H1 (cell line): ENCODE measurements at regions not wholly inside any gene's neighbourhood (a gene's known extent, or its start where the extent isn't known, plus 50 kb on each side); places are given as distances from the start of the nearest gene placed in this dataset.

Experiments used
- CTCF ChIA-PET: fragments of 300-600 bp; sonication (Branson Sonifier 250); formaldehyde crosslinking; loops from one replicate; lab custom pipeline; 2021; ENCODE audit not compliant: partially characterized antibody; lab: Charles Lee
- POLR2A ChIA-PET: fragments of 300-600 bp; sonication (Branson Sonifier 250); formaldehyde crosslinking; loops from one replicate; lab custom pipeline; 2021; ENCODE audit warnings: inconsistent platforms; ENCODE audit not compliant: partially characterized antibody; lab: Charles Lee
- DNase-seq, 2 experiments: peaks; one replicate each; pipeline versions ENCODE4 v3.0.0 to v3.0.0-alpha.2; 2010 to 2022; ENCODE audit warnings: low spot score in 2 of 2, low read depth in 1 of 2, mixed read lengths in 1 of 2
- FAIRE-seq: peaks from 2 replicates; lab custom pipeline; 2011; peaks lifted over from hg19 to GRCh38; lab: Jason Lieb, UNC
- H2AFZ ChIP-seq: 2 replicates; pipeline ENCODE4 v1.8.1; 2012; ENCODE audit warnings: low read length, inconsistent platforms
- H2AK5ac ChIP-seq: 2 replicates; pipeline ENCODE4 v1.6.1; 2013; ENCODE audit warnings: low read depth, low read length
- H2BK120ac ChIP-seq: replicated peaks from 2 replicates; pipeline ENCODE3; 2013; ENCODE audit warnings: low read depth, low read length, inconsistent platforms
- H2BK12ac ChIP-seq: 2 replicates; pipeline ENCODE4 v1.6.1; 2013; ENCODE audit warnings: low read depth, low read length
- H2BK15ac ChIP-seq: 2 replicates; pipeline ENCODE4 v1.6.1; 2013; ENCODE audit warnings: low read length
- H2BK20ac ChIP-seq: 2 replicates; pipeline ENCODE4 v1.6.1; 2013; ENCODE audit warnings: low read length
- H2BK5ac ChIP-seq: 2 replicates; pipeline ENCODE4 v1.6.1; 2013; ENCODE audit warnings: low read depth, low read length
- H3K14ac ChIP-seq: 2 replicates; pipeline ENCODE4 v1.6.1; 2013; ENCODE audit warnings: inconsistent platforms; ENCODE audit not compliant: insufficient read length
- H3K18ac ChIP-seq: 2 replicates; pipeline ENCODE4 v1.6.1; 2013; ENCODE audit warnings: low read length; ENCODE audit errors: extremely low read depth
- H3K23ac ChIP-seq: 2 replicates; pipeline ENCODE4 v1.6.1; 2013; ENCODE audit warnings: inconsistent platforms; ENCODE audit not compliant: insufficient read length
- H3K23me2 ChIP-seq: 2 replicates; pipeline ENCODE4 v1.6.1; 2013; ENCODE audit warnings: low read depth, low read length
- H3K27ac ChIP-seq: 2 replicates; pipeline ENCODE4 v1.6.1; 2011; ENCODE audit warnings: low read depth, low read length, inconsistent platforms
- H3K27me3 ChIP-seq, 4 experiments: replicated peaks in 1 of 4; 1 replicate in 1 of 4; 2 replicates in 3 of 4; pipeline versions ENCODE4 v1.6.1 to v1.8.1; 2011 to 2013; ENCODE audit warnings: low read length in 3 of 4, mild to moderate bottlenecking in 3 of 4, inconsistent platforms in 2 of 4, mixed read lengths in 2 of 4, moderate library complexity in 1 of 4; ENCODE audit not compliant: control insufficient read depth in 3 of 4, insufficient read depth in 3 of 4; ENCODE audit errors: extremely low read depth in 1 of 4
- H3K36me3 ChIP-seq, 4 experiments: 2 replicates each; pipeline versions ENCODE4 v1.6.1 to v1.8.1; 2011 to 2013; ENCODE audit warnings: mild to moderate bottlenecking in 4 of 4, low read length in 3 of 4, moderate library complexity in 2 of 4, control low read depth in 1 of 4, inconsistent platforms in 1 of 4; ENCODE audit not compliant: insufficient read depth in 4 of 4, control insufficient read depth in 2 of 4
- H3K4ac ChIP-seq: replicated peaks from 2 replicates; pipeline ENCODE3; 2013; ENCODE audit warnings: low read length, low read depth, mixed read lengths, inconsistent platforms; ENCODE audit not compliant: insufficient read length
- H3K4me1 ChIP-seq, 4 experiments: replicated peaks in 1 of 4; 1 replicate in 1 of 4; 2 replicates in 3 of 4; pipeline versions ENCODE4 v1.6.1 to v1.8.1; 2011 to 2013; ENCODE audit warnings: low read length in 3 of 4, inconsistent platforms in 2 of 4, mixed read lengths in 1 of 4; ENCODE audit not compliant: insufficient read depth in 4 of 4, control insufficient read depth in 3 of 4
- H3K4me2 ChIP-seq, 2 experiments: 2 replicates each; pipeline versions ENCODE4 v1.6.1 to v1.8.1; 2011 to 2013; ENCODE audit warnings: low read depth in 2 of 2, low read length in 2 of 2, control low read depth in 1 of 2, inconsistent platforms in 1 of 2, mild to moderate bottlenecking in 1 of 2; ENCODE audit not compliant: insufficient read depth in 1 of 2
- H3K4me3 ChIP-seq, 4 experiments: fragments of 200-600, 300-600 bp in 1 of 4; sonication (generic), shearing (Covaris generic), sonication (Bioruptor Twin) in 1 of 4; 2 replicates each; pipeline versions ENCODE4 v1.5.1 to v1.8.1; 2011 to 2016; ENCODE audit warnings: low read length in 4 of 4, low read depth in 3 of 4, control low read depth in 2 of 4, inconsistent platforms in 2 of 4, mild to moderate bottlenecking in 2 of 4, mixed read lengths in 1 of 4, moderate library complexity in 1 of 4; ENCODE audit not compliant: insufficient read depth in 2 of 4; ENCODE audit errors: extremely low read depth in 1 of 4
- H3K56ac ChIP-seq: replicated peaks from 2 replicates; pipeline ENCODE3; 2013; ENCODE audit warnings: low read depth, mild to moderate bottlenecking, mixed read lengths, low read length, inconsistent platforms; ENCODE audit not compliant: insufficient read length
- H3K79me1 ChIP-seq: 2 replicates; pipeline ENCODE4 v1.6.1; 2013; ENCODE audit warnings: low read depth, low read length, control low read depth
- H3K79me2 ChIP-seq, 2 experiments: 2 replicates each; pipeline versions ENCODE4 v1.6.1 to v1.8.1; 2012 to 2013; ENCODE audit warnings: low read length in 2 of 2, mild to moderate bottlenecking in 2 of 2, inconsistent platforms in 1 of 2; ENCODE audit not compliant: insufficient read depth in 2 of 2, control insufficient read depth in 1 of 2
- H3K9ac ChIP-seq, 4 experiments: replicated peaks in 1 of 4; 1 replicate in 1 of 4; 2 replicates in 3 of 4; pipeline versions ENCODE4 v1.6.1 to v1.8.1; 2011 to 2013; ENCODE audit warnings: low read depth in 3 of 4, low read length in 3 of 4, control low read depth in 2 of 4, mild to moderate bottlenecking in 2 of 4, moderate library complexity in 2 of 4, inconsistent platforms in 1 of 4; ENCODE audit errors: extremely low read depth in 1 of 4
- H3K9me3 ChIP-seq, 2 experiments: 2 replicates each; pipeline versions ENCODE4 v1.6.1 to v1.8.1; 2012 to 2013; ENCODE audit warnings: mild to moderate bottlenecking in 2 of 2, moderate library complexity in 2 of 2, control low read depth in 1 of 2, inconsistent platforms in 1 of 2, low read depth in 1 of 2, low read length in 1 of 2, mixed read lengths in 1 of 2; ENCODE audit not compliant: insufficient read depth in 2 of 2
- H4K20me1 ChIP-seq, 2 experiments: replicated peaks in 1 of 2; 2 replicates each; pipeline versions ENCODE3 to v1.8.1; 2011 to 2013; ENCODE audit warnings: inconsistent platforms in 2 of 2, low read length in 2 of 2, mild to moderate bottlenecking in 1 of 2; ENCODE audit not compliant: insufficient read depth in 2 of 2, control insufficient read depth in 1 of 2
- H4K5ac ChIP-seq: 2 replicates; pipeline ENCODE4 v1.6.1; 2013; ENCODE audit warnings: low read length, low read depth, mixed read lengths, inconsistent platforms; ENCODE audit not compliant: insufficient read length
- H4K8ac ChIP-seq: 2 replicates; pipeline ENCODE4 v1.8.0; 2013; ENCODE audit warnings: mild to moderate bottlenecking, moderate library complexity, low read length, inconsistent platforms; ENCODE audit not compliant: insufficient read depth; ENCODE audit errors: extremely low read depth
- H4K91ac ChIP-seq: replicated peaks from 2 replicates; pipeline ENCODE3; 2013; ENCODE audit warnings: low read length, mixed read lengths, inconsistent platforms; ENCODE audit not compliant: insufficient read length
- BRCA1 ChIP-seq: IDR thresholded peaks from 2 replicates; pipeline ENCODE4 v1.6.1; 2012; ENCODE audit warnings: low read depth, low read length, improper control_type of control experiment
- CTBP2 ChIP-seq: IDR thresholded peaks from 2 replicates; pipeline ENCODE4 v1.7.0; 2011; ENCODE audit warnings: borderline replicate concordance, mild to moderate bottlenecking, moderate library complexity, mixed read lengths, low read length; ENCODE audit not compliant: insufficient read depth, insufficient read length
- HDAC2 ChIP-seq, 2 experiments: fragments of 300-600 bp in 1 of 2; sonication (generic) in 1 of 2; IDR thresholded peaks; 2 replicates each; pipeline ENCODE4 v1.6.1; 2011 to 2012; ENCODE audit warnings: low read depth in 2 of 2, low read length in 2 of 2, mild to moderate bottlenecking in 2 of 2, moderate library complexity in 2 of 2, borderline replicate concordance in 1 of 2, inconsistent platforms in 1 of 2
- JUN ChIP-seq: IDR thresholded peaks from 2 replicates; pipeline ENCODE4 v1.6.1; 2011; ENCODE audit warnings: low read depth, mild to moderate bottlenecking, improper control_type of control experiment, low read length
- RXRA ChIP-seq: IDR thresholded peaks from 2 replicates; pipeline ENCODE4 v1.6.1; 2011; ENCODE audit warnings: low read depth, mild to moderate bottlenecking, low read length, moderate library complexity; ENCODE audit not compliant: insufficient read depth
- SIX5 ChIP-seq: IDR thresholded peaks from 2 replicates; pipeline ENCODE4 v1.6.1; 2011; ENCODE audit warnings: mild to moderate bottlenecking, low read depth, low read length
- SRF ChIP-seq: IDR thresholded peaks from 2 replicates; pipeline ENCODE4 v1.6.1; 2011; ENCODE audit warnings: mild to moderate bottlenecking, low read depth, low read length, moderate library complexity
- ZNF274 ChIP-seq: IDR thresholded peaks from 2 replicates; pipeline ENCODE4 v1.7.0; 2012; ENCODE audit warnings: low read length, borderline replicate concordance; ENCODE audit errors: extremely low read depth
- WGBS, 2 experiments: shearing (Covaris generic) in 1 of 2; methylation state at CpG; one replicate each; pipeline versions ENCODE4 v1.1.6 to v1.1.7; 2013 to 2015; ENCODE audit warnings: low lambda C conversion rate in 2 of 2, mixed read lengths in 2 of 2, inconsistent platforms in 1 of 2, low coverage in 1 of 2, missing lambda C conversion rate in 1 of 2; ENCODE audit not compliant: insufficient replicate concordance in 2 of 2, insufficient coverage in 1 of 2, insufficient read length in 1 of 2; ENCODE audit errors: extremely low coverage in 1 of 2, missing lambda C conversion rate in 1 of 2; 5-methylcytosine and 5-hydroxymethylcytosine counted together
- TF ChIP-seq, protein P1 (sequence below): IDR thresholded peaks from 2 replicates; pipeline ENCODE4 v1.6.1; 2012; ENCODE audit warnings: inconsistent platforms
- TF ChIP-seq, protein P2 (sequence below): IDR thresholded peaks from 2 replicates; pipeline ENCODE4 v1.6.1; 2011; ENCODE audit warnings: low read depth, mild to moderate bottlenecking, low read length; ENCODE audit not compliant: insufficient read depth

DNA sequence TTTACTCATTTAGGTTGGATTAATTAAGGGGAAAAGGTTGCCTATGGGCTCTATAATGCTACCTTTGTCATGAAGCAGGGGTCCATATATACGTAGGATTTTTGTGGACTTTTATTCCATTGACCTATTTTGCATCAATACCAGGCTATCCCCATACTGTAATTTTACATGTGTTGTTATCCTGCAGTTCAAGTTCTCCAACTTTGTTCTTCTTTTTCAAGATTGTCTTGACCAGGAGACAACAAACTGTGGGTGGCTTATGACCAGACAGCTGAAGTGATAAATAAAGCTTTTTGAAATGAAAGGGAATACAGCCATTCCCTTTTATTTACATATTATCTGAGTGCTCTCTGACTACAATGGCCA, 345.7 kb downstream of the BARHL2 start:
- no peak overlapping the region for H4K8ac ChIP-seq
- no peaks in the 10 kb centered on the region for H3K79me1 ChIP-seq
- no peak overlapping the region for H2BK120ac ChIP-seq
- WGBS, 2 experiments = 85% methylated on average over 1 of the region's 1 CpG; no CpG with 5 or more reads in 1 of the 2 experiments
- no peak overlapping the region for H3K4me2 ChIP-seq
- H2AK5ac ChIP-seq = no peak overlapping the region
- FAIRE-seq = no peak
- H3K4me3 ChIP-seq = no peak overlapping the region
- no peak for DNase-seq
- no peaks in the 10 kb centered on the region for H4K20me1 ChIP-seq
- no peak overlapping the region for H3K27ac ChIP-seq
- no peak overlapping the region for H3K4ac ChIP-seq
- no peak overlapping the region for H4K5ac ChIP-seq
- no peak overlapping the region for H3K23ac ChIP-seq
- no peak overlapping the region for H2BK15ac ChIP-seq
- H3K36me3 ChIP-seq = no peaks in the 10 kb centered on the region
- H3K18ac ChIP-seq = no peak overlapping the region
- H3K4me1 ChIP-seq = no peaks in the 10 kb centered on the region
- no peak overlapping the region for H3K9ac ChIP-seq
- H3K56ac ChIP-seq = no peak overlapping the region
- CTCF ChIA-PET = no interaction called here
- no peaks in the 10 kb centered on the region for H3K23me2 ChIP-seq
- H3K14ac ChIP-seq = no peak overlapping the region
- H3K27me3 ChIP-seq = no peaks in the 10 kb centered on the region
- H2BK5ac ChIP-seq = no peak overlapping the region
- H2BK20ac ChIP-seq = no peak overlapping the region
- POLR2A ChIA-PET = no interaction called here
- H3K79me2 ChIP-seq = no peaks in the 10 kb centered on the region
- no peak overlapping the region for H2AFZ ChIP-seq
- H4K91ac ChIP-seq = no peak overlapping the region
- no peaks in the 10 kb centered on the region for H3K9me3 ChIP-seq
- H2BK12ac ChIP-seq = no peak overlapping the region
- TF ChIP-seq HDAC2 (IDR thresholded peaks at IDR 0.05; ENCODE audit: borderline replicate concordance in 1 of 2, low read depth in 2 of 2, low read length in 2 of 2) (no peak), ZNF274 (no peak), BRCA1 (no peak), SRF (no peak), RXRA (no peak), JUN (no peak), CTBP2 (no peak), SIX5 (no peak)
- TF ChIP-seq, protein P1, sequence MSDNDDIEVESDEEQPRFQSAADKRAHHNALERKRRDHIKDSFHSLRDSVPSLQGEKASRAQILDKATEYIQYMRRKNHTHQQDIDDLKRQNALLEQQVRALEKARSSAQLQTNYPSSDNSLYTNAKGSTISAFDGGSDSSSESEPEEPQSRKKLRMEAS = no peak
- TF ChIP-seq, protein P2, sequence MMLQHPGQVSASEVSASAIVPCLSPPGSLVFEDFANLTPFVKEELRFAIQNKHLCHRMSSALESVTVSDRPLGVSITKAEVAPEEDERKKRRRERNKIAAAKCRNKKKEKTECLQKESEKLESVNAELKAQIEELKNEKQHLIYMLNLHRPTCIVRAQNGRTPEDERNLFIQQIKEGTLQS = no peak
